GM18508 (cell line): ENCODE measurements at regions not wholly inside any gene's neighbourhood (a gene's known extent, or its start where the extent isn't known, plus 50 kb on each side); places are given as distances from the start of the nearest gene placed in this dataset.

Experiments
- ATAC-seq: cut with Tn5 transposase; IDR thresholded peaks from one replicate; pipeline ENCODE4 v1.9.1; 2021; ENCODE audit warnings: moderate number of reproducible peaks; ENCODE audit not compliant: insufficient read depth, unreplicated experiment

GRCh38 chr20:20888936-20889335 is 176.5 kb upstream of the RALGAPA2 start:
- ATAC-seq = no peak

- ATAC-seq = no peak
Measured at GRCh38 chr20:20888266-20888656, 175.8 kb upstream of the RALGAPA2 start.

- ATAC-seq = no peak
Measured at GRCh38 chr20:20887593-20888265, 175.3 kb upstream of the RALGAPA2 start.

GRCh38 chr20:20881808-20882207 is 169.4 kb upstream of the RALGAPA2 start:
- ATAC-seq = no peak

- no peak for ATAC-seq
Measured at GRCh38 chr20:20877079-20877478, 164.6 kb upstream of the RALGAPA2 start.

GRCh38 chr20:20875716-20876115 is 163.3 kb upstream of the RALGAPA2 start:
- ATAC-seq = no peak

GRCh38 chr20:20872428-20872827 is 160.0 kb upstream of the RALGAPA2 start:
- no peak for ATAC-seq

- ATAC-seq = no peak
Measured at GRCh38 chr20:20869161-20869775, 156.8 kb upstream of the RALGAPA2 start.

- ATAC-seq = no peak
Measured at GRCh38 chr20:20864351-20865096, 152.1 kb upstream of the RALGAPA2 start.

- ATAC-seq = peak; percentile 68
Measured at GRCh38 chr20:20860078-20860806, 147.8 kb upstream of the RALGAPA2 start.

- no peak for ATAC-seq
Measured at GRCh38 chr20:20859510-20859909, 147.1 kb upstream of the RALGAPA2 start.

- no peak for ATAC-seq
Measured at GRCh38 chr20:20856956-20857355, 144.5 kb upstream of the RALGAPA2 start.

GRCh38 chr20:20856306-20856705 is 143.9 kb upstream of the RALGAPA2 start:
- no peak for ATAC-seq

- no peak for ATAC-seq
Measured at GRCh38 chr20:20851385-20851784, 138.9 kb upstream of the RALGAPA2 start.

GRCh38 chr20:20850407-20850806 is 138.0 kb upstream of the RALGAPA2 start:
- ATAC-seq = no peak

GRCh38 chr20:20849161-20849560 is 136.7 kb upstream of the RALGAPA2 start:
- no peak for ATAC-seq

GRCh38 chr20:20847814-20848213 is 135.4 kb upstream of the RALGAPA2 start:
- ATAC-seq = no peak

- ATAC-seq = no peak
Measured at GRCh38 chr20:20843982-20844381, 131.5 kb upstream of the RALGAPA2 start.

GRCh38 chr20:20839771-20840170 is 127.3 kb upstream of the RALGAPA2 start:
- no peak for ATAC-seq

- no peak for ATAC-seq
Measured at GRCh38 chr20:20837574-20838021, 125.2 kb upstream of the RALGAPA2 start.

GRCh38 chr20:20836836-20837235 is 124.4 kb upstream of the RALGAPA2 start:
- no peak for ATAC-seq
